Upper lobe of left lung (tissue), 6 donors: ENCODE measurements at regions not wholly inside any gene's neighbourhood (a gene's known extent, or its start where the extent isn't known, plus 50 kb on each side); places are given as distances from the start of the nearest gene placed in this dataset.
A peak's percentile ranks its signal among the peaks of the same experiment; 100 is the strongest.

Experiments used
- ATAC-seq, 2 donors: fragments of 200-7000 bp; cut with Tn5 transposase; one replicate each; pipeline ENCODE4 v1.9.1; 2022; ENCODE audit warnings: mild to moderate bottlenecking in 2 of 2, moderate library complexity in 2 of 2; ENCODE audit not compliant: low FRiP score in 2 of 2
- DNase-seq, 2 donors: peaks; one replicate each; pipeline ENCODE4 v3.0.0-alpha.2; 2019 to 2020
- H3K27ac ChIP-seq, 4 donors: fragments of 200-600 bp; sonication (generic); one replicate each; pipeline ENCODE4 v1.5.1; 2016 to 2019
- H3K27me3 ChIP-seq, 4 donors: fragments of 200-600 bp; sonication (generic); one replicate each; pipeline ENCODE4 v1.5.1; 2017 to 2019
- H3K36me3 ChIP-seq, 4 donors: fragments of 200-600 bp; sonication (generic); one replicate each; pipeline ENCODE4 v1.5.1; 2016 to 2019
- H3K4me1 ChIP-seq, 4 donors: fragments of 200-600 bp; sonication (generic); one replicate each; pipeline ENCODE4 v1.5.1; 2018 to 2019
- H3K4me3 ChIP-seq, 4 donors: fragments of 200-600 bp; sonication (generic); one replicate each; pipeline ENCODE4 v1.5.1; 2017 to 2019; ENCODE audit warnings: mild to moderate bottlenecking in 2 of 4, moderate library complexity in 1 of 4
- H3K9me3 ChIP-seq, 4 donors: fragments of 200-600 bp; sonication (generic); one replicate each; pipeline ENCODE4 v1.5.1; 2018 to 2019
- CTCF ChIP-seq, 6 experiments: fragments of 450-650 bp in 4 of 6; fragments of 200-600 bp in 2 of 6; sonication (generic) in 2 of 6; IDR thresholded peaks; one replicate each; pipeline ENCODE4 v1.5.1; 2016 to 2019; ENCODE audit warnings: antibody characterized with exemption in 6 of 6
- EP300 ChIP-seq, 4 donors: sonication (generic); formaldehyde crosslinking; IDR thresholded peaks; one replicate each; pipeline ENCODE4 v1.5.1; 2017; ENCODE audit warnings: antibody characterized with exemption in 4 of 4, control low read depth in 2 of 4
- POLR2A ChIP-seq, 4 donors: fragments of 450-650 bp; IDR thresholded peaks; one replicate each; pipeline ENCODE4 v1.5.1; 2016 to 2017; ENCODE audit warnings: antibody characterized with exemption in 4 of 4, mild to moderate bottlenecking in 2 of 4
- POLR2AphosphoS5 ChIP-seq, 2 donors: sonication (generic); formaldehyde crosslinking; IDR thresholded peaks; one replicate each; pipeline ENCODE4 v1.5.1; 2017; ENCODE audit warnings: antibody characterized with exemption in 2 of 2
- WGBS, 2 donors: methylation state at CpG; one replicate each; pipeline ENCODE4 v1.1.5; 2017 to 2018; 5-methylcytosine and 5-hydroxymethylcytosine counted together
- donor health status: DM: no; HTN: no; CAD: no; lungs with moderate emphysema.
- donor health status: DM: no; HTN: yes; CAD: no; lungs with severe emphysema.

- TF ChIP-seq POLR2AphosphoS5 (IDR thresholded peaks at IDR 0.05): no peak
- TF ChIP-seq POLR2A (IDR thresholded peaks at IDR 0.05): no peak
- no peak for TF ChIP-seq EP300 (IDR thresholded peaks at IDR 0.05)
- TF ChIP-seq CTCF (IDR thresholded peaks at IDR 0.05): no peak
Observed at GRCh38 chr12:9378430-9378835, 170.2 kb upstream of the PZP start.

GRCh38 chr12:9372202-9372601 is 164.0 kb upstream of the PZP start:
- Histone ChIP-seq H3K36me3 (no peaks in the 10 kb centered on the region), H3K27ac (no peak overlapping the region), H3K27me3 (no peaks in the 10 kb centered on the region), H3K4me1 (no peaks in the 10 kb centered on the region), H3K4me3 (no peak overlapping the region), H3K9me3 (no peaks in the 10 kb centered on the region)
- peak in 2 of 6 experiments; percentile 12 to 25 for TF ChIP-seq CTCF (IDR thresholded peaks at IDR 0.05)
- no peak for TF ChIP-seq POLR2AphosphoS5 (IDR thresholded peaks at IDR 0.05)
- TF ChIP-seq EP300 (IDR thresholded peaks at IDR 0.05): no peak
- no peak for TF ChIP-seq POLR2A (IDR thresholded peaks at IDR 0.05)
- ATAC-seq (no peak), DNase-seq (no peak)
- 73 to 88% methylated on average over 2 of the region's 2 CpGs for WGBS, 2 donors

More at GRCh38 chr12:9378430-9378835, 170.2 kb upstream of the PZP start:
- 55 to 79% methylated on average over 6 of the region's 6 CpGs for WGBS, 2 donors
- Histone ChIP-seq H3K4me3 (no peak overlapping the region), H3K4me1 (peaks cover 0 to 4% (median 0%) of the 10 kb centered on the region in 4 donors), H3K27ac (no peak overlapping the region), H3K9me3 (no peaks in the 10 kb centered on the region), H3K27me3 (no peaks in the 10 kb centered on the region), H3K36me3 (no peaks in the 10 kb centered on the region)
- ATAC-seq (no peak), DNase-seq (no peak)

- no peaks in the 10 kb centered on the region for H3K9me3 ChIP-seq
- no peak for DNase-seq
- TF ChIP-seq POLR2AphosphoS5 (IDR thresholded peaks at IDR 0.05) (no peak), POLR2A (IDR thresholded peaks at IDR 0.05) (no peak), EP300 (IDR thresholded peaks at IDR 0.05) (no peak)
- WGBS, 2 donors: 48 to 50% methylated on average over 5 of the region's 5 CpGs
- no peaks in the 10 kb centered on the region for H3K36me3 ChIP-seq
- H3K4me3 ChIP-seq: no peak overlapping the region
- no peak for ATAC-seq
- no peaks in the 10 kb centered on the region for H3K27me3 ChIP-seq
- H3K27ac ChIP-seq: no peak overlapping the region
- no peaks in the 10 kb centered on the region for H3K4me1 ChIP-seq
Observed at GRCh38 chr12:9367828-9368227, 159.6 kb upstream of the PZP start.

- WGBS, 2 donors: 31 to 35% methylated on average over 4 of the region's 4 CpGs
- ATAC-seq: peak; percentile 30 to 45
- DNase-seq: no peak
- no peak overlapping the region for H3K27ac ChIP-seq
- no peak for TF ChIP-seq POLR2AphosphoS5 (IDR thresholded peaks at IDR 0.05)
- TF ChIP-seq POLR2A (IDR thresholded peaks at IDR 0.05): no peak
- no peak for TF ChIP-seq CTCF (IDR thresholded peaks at IDR 0.05)
- TF ChIP-seq EP300 (IDR thresholded peaks at IDR 0.05): no peak
- no peaks in the 10 kb centered on the region for H3K4me1 ChIP-seq
- no peaks in the 10 kb centered on the region for H3K9me3 ChIP-seq
- no peaks in the 10 kb centered on the region for H3K27me3 ChIP-seq
- H3K36me3 ChIP-seq: no peaks in the 10 kb centered on the region
- no peak overlapping the region for H3K4me3 ChIP-seq
Observed at GRCh38 chr12:9367201-9367600, 159.0 kb upstream of the PZP start.

GRCh38 chr12:9365296-9365695 is 157.1 kb upstream of the PZP start:
- DNase-seq (no peak), ATAC-seq (no peak)
- no peaks in the 10 kb centered on the region for H3K27me3 ChIP-seq
- TF ChIP-seq POLR2A (IDR thresholded peaks at IDR 0.05): no peak
- TF ChIP-seq POLR2AphosphoS5 (IDR thresholded peaks at IDR 0.05): no peak
- TF ChIP-seq EP300 (IDR thresholded peaks at IDR 0.05): no peak
- TF ChIP-seq CTCF (IDR thresholded peaks at IDR 0.05): no peak
- H3K9me3 ChIP-seq: no peaks in the 10 kb centered on the region
- H3K4me3 ChIP-seq: no peak overlapping the region
- 43 to 52% methylated on average over 2 of the region's 2 CpGs for WGBS, 2 donors
- no peaks in the 10 kb centered on the region for H3K36me3 ChIP-seq
- no peaks in the 10 kb centered on the region for H3K4me1 ChIP-seq
- no peak overlapping the region for H3K27ac ChIP-seq
